ENCODE measurements at regions not wholly inside any gene's neighbourhood (a gene's known extent, or its start where the extent isn't known, plus 50 kb on each side); places are given as distances from the start of the nearest gene placed in this dataset.

- POLR2A ChIA-PET (ENCODE audit: low non-redundant PET) = no interaction called here
- no peak for TF ChIP-seq CTCF (conservative IDR thresholded peaks at IDR 0.05; ENCODE audit: low read depth)
- DNase-seq (ENCODE audit: low spot score) = no peak
- H3K27ac ChIP-seq = no peak overlapping the region
- CTCF ChIA-PET = no interaction called here
These were observed 448.7 kb downstream of the ZPLD1 start for GRCh38 chr3:102883515-102883914.

- ChIA-PET POLR2A (ENCODE audit: low non-redundant PET) (no interaction called here), CTCF (no interaction called here)
- DNase-seq (ENCODE audit: low spot score) = no peak
- TF ChIP-seq CTCF (conservative IDR thresholded peaks at IDR 0.05; ENCODE audit: low read depth) = no peak
- H3K27ac ChIP-seq = no peak overlapping the region
These were observed 450.5 kb downstream of the ZPLD1 start for GRCh38 chr3:102885289-102885688.

GRCh38 chr3:102887431-102887830 is 452.6 kb downstream of the ZPLD1 start:
- H3K27ac ChIP-seq = no peak overlapping the region
- TF ChIP-seq CTCF (conservative IDR thresholded peaks at IDR 0.05; ENCODE audit: low read depth) = no peak
- ChIA-PET CTCF (no interaction called here), POLR2A (ENCODE audit: low non-redundant PET) (no interaction called here)
- DNase-seq (ENCODE audit: low spot score) = no peak

- ChIA-PET CTCF (interaction anchor here (0.6 kb wide), 1 partner anchor 152 kb away, joined by 5 read pairs; no protein-coding TSS in a partner anchor), POLR2A (ENCODE audit: low non-redundant PET) (no interaction called here)
- no peak overlapping the region for H3K27ac ChIP-seq
- no peak for DNase-seq (ENCODE audit: low spot score)
- no peak for TF ChIP-seq CTCF (conservative IDR thresholded peaks at IDR 0.05; ENCODE audit: low read depth)
These were observed 462.2 kb downstream of the ZPLD1 start for GRCh38 chr3:102896851-102897621.

GRCh38 chr3:102904629-102905028 is 469.8 kb downstream of the ZPLD1 start:
- TF ChIP-seq CTCF (conservative IDR thresholded peaks at IDR 0.05; ENCODE audit: low read depth) = no peak
- no peak overlapping the region for H3K27ac ChIP-seq
- ChIA-PET POLR2A (ENCODE audit: low non-redundant PET) (no interaction called here), CTCF (no interaction called here)
- no peak for DNase-seq (ENCODE audit: low spot score)

GRCh38 chr3:102905811-102906210 is 471.0 kb downstream of the ZPLD1 start:
- no peak overlapping the region for H3K27ac ChIP-seq
- no peak for TF ChIP-seq CTCF (conservative IDR thresholded peaks at IDR 0.05; ENCODE audit: low read depth)
- no peak for DNase-seq (ENCODE audit: low spot score)
- ChIA-PET CTCF (no interaction called here), POLR2A (ENCODE audit: low non-redundant PET) (no interaction called here)
